GM19455 (cell line): ENCODE measurements at regions not wholly inside any gene's neighbourhood (a gene's known extent, or its start where the extent isn't known, plus 50 kb on each side); places are given as distances from the start of the nearest gene placed in this dataset.

Experiments used
- ATAC-seq: cut with Tn5 transposase; IDR thresholded peaks from one replicate; pipeline ENCODE4 v1.9.1; 2021; ENCODE audit not compliant: unreplicated experiment

DNA sequence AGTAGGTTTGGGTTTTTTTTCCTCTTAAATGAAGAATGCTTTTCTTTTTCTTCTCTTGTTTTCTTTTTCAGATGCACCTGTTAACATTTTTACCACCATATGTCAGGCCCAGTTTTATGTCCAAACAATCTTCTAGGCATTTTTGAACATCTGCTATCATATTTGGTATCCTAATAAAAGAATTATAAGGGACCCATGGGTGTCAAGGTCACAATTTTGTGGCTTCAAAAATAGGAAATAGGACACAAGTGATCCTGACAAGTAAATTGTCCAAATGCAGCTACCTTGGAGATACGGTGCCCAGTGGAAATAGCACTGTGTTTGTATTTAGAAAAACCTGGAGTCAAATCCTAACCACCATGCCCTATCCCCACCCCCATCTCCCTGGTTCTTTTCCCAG lies 270.3 kb downstream of the MZT1 start:
- ATAC-seq: no peak

GRCh38 chr13:72456486-72456885 lies 270.9 kb downstream of the MZT1 start:
- ATAC-seq: no peak

GRCh38 chr13:72453161-72453560 lies 274.3 kb downstream of the MZT1 start:
- ATAC-seq: no peak

DNA sequence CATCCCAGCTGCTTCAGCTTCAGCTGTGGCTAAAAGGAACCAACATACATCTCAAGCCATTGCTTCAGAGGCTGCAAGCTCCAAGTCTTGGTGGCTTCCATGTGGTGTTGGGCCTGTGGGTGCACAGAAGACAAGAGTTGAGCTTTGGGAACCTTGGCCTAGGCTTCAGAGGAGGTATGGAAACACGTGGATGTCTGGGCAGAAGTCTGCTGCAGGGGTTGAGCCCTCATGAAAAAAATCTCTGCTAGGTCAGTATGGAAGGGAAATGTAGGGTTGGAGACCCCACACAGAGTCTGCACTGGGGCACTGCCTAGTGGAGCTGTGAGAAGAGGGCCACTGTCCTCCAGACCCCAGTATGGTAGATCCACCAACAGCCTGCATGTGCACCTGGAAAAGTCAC lies 279.3 kb downstream of the MZT1 start:
- no peak for ATAC-seq

GRCh38 chr13:72444999-72445398 lies 282.4 kb downstream of the MZT1 start:
- ATAC-seq: no peak

DNA sequence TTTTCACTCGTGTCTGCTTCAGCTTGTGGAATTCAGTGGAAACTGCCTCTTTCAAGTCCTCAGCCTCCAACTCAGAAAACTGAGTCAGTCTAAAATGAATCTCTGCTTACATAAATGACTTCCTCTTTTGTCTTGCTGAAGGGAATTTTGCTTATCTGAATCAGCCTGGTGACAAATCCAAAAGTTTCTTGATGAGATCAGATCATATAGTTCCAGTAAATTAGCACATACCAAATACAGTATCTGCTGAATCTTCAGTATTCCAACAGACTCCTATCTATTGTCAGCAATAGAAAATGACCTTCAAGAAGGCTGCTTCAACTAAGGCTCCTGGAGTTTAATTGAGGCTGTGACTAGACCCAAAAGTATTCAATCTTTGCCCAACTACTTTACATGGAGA lies 290.0 kb downstream of the MZT1 start:
- ATAC-seq: no peak

DNA sequence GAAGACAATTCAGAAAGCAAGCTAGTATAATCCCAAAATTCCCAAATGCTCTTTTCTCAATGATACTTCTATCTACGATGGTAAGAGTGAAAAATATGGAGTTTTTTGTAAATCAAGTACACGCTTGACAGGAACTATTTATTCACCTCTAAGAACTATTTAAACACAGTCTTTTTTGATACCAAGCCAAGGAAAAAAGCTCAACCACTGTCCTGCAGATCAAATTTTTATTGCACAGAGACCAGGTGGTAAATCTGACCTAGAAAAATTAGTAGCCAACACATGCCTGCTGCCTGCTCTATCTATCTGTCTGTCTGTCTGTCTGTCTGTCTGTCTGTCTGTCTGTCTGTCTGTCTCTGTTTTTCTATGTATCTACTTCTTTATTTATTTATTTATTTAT lies 292.2 kb downstream of the MZT1 start:
- no peak for ATAC-seq

GRCh38 chr13:72431981-72432682 lies 295.3 kb downstream of the MZT1 start:
- no peak for ATAC-seq

DNA sequence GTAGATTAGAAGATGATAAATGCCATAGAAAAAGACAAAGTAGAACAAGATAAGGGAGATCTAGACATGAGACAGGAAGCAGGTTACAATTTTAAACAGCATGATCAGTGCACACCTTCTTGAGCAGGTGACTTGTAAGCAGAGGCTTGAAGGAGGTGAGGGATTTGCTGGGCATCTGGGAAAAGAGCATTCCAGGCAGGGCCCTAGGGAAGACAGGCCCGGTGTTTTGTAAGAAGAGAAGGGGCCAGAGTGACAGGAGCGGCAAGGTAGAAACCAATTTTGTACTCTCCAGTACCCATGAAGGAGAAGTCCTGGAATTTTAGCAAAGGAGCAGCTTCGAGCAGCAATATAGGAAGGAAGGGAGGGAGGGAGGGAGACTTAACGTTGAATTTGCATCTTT lies 296.5 kb downstream of the MZT1 start:
- ATAC-seq: no peak

DNA sequence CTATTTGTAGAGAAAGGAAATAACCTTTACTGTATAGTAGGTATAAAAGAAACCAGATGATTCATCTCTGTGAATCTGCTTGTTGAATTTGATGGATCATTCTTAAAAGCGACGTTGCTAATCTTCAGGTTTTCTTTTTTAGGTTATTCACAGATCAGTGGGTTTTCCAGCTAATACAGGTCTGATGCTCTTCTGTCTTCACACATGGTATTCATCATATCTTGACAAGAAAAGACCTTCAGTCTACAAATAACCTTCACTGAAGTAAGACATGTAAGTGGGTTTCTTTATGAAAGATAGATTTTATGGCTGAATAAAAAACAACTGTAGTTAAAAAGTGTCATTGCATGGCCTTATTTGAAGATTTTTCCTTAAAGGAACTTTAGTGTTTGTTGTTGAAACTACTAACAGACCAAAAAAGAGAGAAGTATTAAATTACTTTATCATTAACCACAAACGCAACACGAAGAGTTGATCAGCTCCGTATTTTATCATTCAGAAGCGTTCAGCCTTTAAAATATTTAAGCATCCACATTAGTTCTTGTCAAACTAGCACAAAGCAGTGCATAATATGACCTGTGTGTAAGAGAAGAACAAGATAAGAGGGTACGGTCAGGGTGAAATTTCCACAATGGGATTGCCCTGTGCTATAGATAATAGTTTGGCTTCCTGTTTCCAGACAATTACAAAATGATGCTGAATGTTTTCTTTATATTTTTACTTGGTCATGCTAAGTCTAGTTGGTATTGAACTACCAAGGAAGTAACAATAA lies 299.5 kb downstream of the MZT1 start:
- ATAC-seq: no peak

DNA sequence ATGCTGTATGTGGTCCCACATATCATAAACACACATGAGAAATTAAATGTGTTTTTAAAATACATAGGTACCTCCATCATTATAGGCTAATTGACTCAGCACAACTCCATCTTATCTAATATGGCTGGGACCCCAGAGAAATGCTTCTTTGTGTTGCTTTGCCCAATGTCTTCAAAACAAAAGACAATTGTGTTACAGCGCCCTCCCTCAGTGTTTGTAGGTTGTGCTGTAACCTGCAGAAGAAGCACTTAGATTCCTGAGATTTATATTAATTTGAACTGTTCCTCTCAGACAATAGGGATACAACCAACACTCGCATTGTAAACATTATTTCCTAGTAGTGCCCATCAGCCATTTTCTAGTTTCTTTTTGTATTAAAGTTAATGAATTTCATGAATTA lies 303.4 kb downstream of the MZT1 start:
- no peak for ATAC-seq

- no peak for ATAC-seq
These were observed 311.6 kb downstream of the MZT1 start for GRCh38 chr13:72415817-72416216.

DNA sequence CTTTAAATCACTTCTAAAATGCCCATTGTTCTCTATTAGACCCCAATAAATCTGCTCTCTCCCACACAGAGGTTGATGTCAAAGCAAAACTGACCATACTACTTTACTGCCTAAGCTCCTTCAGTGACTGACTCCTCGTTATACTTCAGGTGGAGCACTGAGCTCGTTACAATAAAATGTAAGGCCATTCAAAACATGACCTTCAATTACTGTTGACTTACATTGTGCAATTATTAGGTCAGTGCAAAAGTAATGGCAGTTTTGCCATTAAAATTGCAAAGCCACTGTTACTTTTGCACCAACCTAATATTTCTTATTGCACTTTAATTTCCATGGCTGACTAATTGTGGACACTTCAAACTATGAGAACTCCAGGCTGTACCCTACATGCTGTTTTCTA lies 314.9 kb downstream of the MZT1 start:
- ATAC-seq: no peak

DNA sequence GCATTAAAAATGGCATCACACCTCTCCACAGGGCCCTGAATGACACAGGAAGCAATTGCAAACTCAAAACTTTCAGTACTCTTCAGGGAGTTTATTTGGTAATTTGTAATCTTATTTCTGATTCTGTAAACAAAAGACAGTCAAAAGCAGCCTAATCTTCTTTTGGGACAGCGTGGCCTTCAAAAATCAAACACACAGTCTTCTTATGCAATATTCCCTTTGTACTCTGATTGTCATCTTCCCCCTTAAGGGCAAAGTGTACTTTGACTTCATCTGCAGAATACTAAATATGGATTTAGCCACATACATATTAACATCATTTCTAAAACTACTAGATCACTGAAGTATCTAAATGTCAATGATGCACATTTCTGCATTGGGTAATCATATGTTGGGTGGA lies 322.0 kb downstream of the MZT1 start:
- ATAC-seq: no peak

- no peak for ATAC-seq
These were observed 323.9 kb downstream of the MZT1 start for GRCh38 chr13:72403396-72404010.

GRCh38 chr13:72400856-72401255 lies 326.6 kb downstream of the MZT1 start:
- no peak for ATAC-seq

- no peak for ATAC-seq
These were observed 328.1 kb downstream of the MZT1 start for GRCh38 chr13:72399351-72399750.

DNA sequence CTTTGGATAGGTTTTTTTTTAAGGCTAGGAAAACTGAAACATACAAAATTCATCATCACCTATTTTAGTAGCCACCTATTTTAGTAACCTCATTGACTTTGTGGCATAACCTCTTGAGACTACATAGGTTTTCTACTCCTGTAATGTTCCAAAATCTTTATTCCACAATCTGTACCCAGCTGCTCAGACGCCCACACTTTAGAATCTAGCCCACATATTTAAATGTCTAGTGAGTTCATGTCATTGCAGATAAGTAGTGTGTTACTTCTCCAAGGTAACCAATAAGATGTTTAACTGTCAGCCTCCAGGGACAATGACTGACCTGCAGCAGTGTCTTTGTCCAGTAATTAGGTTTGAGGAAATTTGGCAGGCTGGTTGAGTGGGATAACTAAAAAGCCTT lies 330.2 kb downstream of the MZT1 start:
- no peak for ATAC-seq

DNA sequence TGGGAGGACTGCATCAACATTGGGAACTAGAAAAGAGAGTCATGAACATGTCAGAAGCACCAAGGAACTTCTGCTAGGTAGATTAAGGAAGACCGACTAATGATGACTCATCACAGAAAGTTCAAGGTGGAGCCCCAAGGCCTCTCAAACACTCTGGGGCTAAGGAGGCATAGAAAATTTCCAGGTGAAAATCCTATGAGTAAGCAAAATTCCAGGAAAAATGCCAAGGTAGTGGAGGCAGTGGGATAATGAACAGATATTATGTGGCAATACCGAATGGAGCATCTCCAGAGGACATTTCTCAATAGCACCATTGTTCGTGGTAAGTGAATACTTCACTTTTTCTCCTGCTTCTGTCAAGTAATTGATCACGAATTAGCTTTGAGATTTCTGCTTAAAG lies 336.5 kb downstream of the MZT1 start:
- no peak for ATAC-seq

DNA sequence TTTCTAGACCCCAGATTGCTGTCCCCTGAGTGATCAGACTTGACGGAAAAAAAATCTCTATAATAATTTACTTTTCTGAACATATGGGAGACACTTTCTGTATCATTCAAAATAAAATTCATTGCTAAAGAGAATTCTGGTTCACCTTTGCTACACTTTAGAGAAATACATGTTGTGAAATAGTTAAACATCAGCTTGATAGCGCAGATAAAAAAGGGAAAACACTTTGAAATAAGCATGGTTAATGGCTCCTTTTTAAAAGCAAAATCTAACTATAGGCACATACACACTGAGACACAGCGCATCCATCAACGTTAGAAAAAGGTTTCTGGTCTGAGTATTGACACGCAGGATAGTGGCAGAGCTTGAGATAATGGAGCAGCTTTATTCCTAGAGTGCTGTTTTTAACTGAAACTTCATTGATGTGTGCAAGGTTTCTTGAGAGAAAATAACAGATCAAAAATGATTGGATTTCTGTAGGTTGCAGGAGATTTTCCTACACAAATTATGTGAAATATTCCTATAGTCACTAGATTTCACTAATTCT lies 341.2 kb downstream of the MZT1 start:
- no peak for ATAC-seq

GRCh38 chr13:72384879-72385278 lies 342.6 kb downstream of the MZT1 start:
- no peak for ATAC-seq
